ENCODE measurements at regions not wholly inside any gene's neighbourhood (a gene's known extent, or its start where the extent isn't known, plus 50 kb on each side); places are given as distances from the start of the nearest gene placed in this dataset.

DNA sequence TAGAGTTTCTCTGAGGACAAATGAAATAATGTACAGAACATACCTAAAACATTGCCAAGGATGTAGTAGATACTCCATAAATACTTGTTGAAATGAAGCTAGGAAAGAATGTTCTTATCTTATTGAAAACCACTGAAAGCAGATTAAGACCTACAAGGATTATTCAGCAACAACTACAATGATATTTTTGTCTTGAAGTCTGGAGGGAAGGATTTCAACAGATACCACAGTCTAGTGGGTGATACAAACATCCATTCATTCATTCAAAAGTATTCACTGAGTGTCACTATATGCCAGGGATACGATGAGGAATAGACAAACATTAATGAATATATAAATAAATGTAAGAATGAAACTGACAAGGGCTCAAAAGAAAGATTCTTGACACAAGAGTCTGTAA is 74.7 kb upstream of the THBS1 start:
- TF ChIP-seq, protein P1, sequence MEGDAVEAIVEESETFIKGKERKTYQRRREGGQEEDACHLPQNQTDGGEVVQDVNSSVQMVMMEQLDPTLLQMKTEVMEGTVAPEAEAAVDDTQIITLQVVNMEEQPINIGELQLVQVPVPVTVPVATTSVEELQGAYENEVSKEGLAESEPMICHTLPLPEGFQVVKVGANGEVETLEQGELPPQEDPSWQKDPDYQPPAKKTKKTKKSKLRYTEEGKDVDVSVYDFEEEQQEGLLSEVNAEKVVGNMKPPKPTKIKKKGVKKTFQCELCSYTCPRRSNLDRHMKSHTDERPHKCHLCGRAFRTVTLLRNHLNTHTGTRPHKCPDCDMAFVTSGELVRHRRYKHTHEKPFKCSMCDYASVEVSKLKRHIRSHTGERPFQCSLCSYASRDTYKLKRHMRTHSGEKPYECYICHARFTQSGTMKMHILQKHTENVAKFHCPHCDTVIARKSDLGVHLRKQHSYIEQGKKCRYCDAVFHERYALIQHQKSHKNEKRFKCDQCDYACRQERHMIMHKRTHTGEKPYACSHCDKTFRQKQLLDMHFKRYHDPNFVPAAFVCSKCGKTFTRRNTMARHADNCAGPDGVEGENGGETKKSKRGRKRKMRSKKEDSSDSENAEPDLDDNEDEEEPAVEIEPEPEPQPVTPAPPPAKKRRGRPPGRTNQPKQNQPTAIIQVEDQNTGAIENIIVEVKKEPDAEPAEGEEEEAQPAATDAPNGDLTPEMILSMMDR (IDR thresholded peaks at IDR 0.05), result no peak
- no peak for TF ChIP-seq POLR2A (IDR thresholded peaks at IDR 0.05)

Data from esophagus squamous epithelium (tissue), 4 donors.